ENCODE measurements at regions not wholly inside any gene's neighbourhood (a gene's known extent, or its start where the extent isn't known, plus 50 kb on each side); places are given as distances from the start of the nearest gene placed in this dataset.

DNA sequence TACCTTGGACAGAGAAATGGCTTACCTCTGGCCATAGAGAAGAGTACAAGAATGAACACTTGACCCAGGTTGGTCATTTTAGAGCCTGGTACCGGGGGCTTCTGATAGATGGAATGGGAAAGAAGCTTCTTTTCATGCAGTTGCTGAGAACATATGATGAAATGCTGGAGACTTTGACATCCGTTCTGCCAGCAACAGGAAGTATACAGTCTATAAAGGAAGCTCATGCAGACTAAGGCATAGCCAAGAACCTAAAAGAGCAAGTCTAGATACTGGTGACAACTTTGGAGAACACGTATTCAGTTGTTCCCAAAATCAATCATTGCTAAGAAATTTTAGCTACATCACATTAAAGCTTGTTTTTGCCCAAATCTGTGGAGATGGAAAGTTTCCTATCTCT lies 894.6 kb downstream of the METTL15 start:
- H3K9ac ChIP-seq (replicated peaks; ENCODE audit: extremely low read depth, insufficient read depth, low read length), result peak overlapping the region; percentile 31
- H3K27ac ChIP-seq (ENCODE audit: insufficient read depth, low read depth, low read length), result peak overlapping the region; percentile 73
- H3K27me3 ChIP-seq (ENCODE audit: control insufficient read depth in 2 of 2, insufficient read depth in 2 of 2, low read length in 2 of 2), result no peaks in the 10 kb centered on the region
- peak; percentile 78 for DNase-seq (ENCODE audit: low read depth, low spot score)
- CTCF ChIA-PET, result interaction anchor here (0.9 to 1.9 kb wide), 6 partner anchors 16 to 1304 kb away, joined by 3 to 7 read pairs (median 4); no protein-coding TSS in a partner anchor
- dilution Hi-C loops (cut with MboI; ENCODE audit: extremely low pct_ligation_motif_present, low sequenced_read_pairs) (no loop called here), intact Hi-C loops (cut with micrococcal nuclease) (loop anchor here (5.0 kb wide), 2 partner anchors 114 to 246 kb away; no protein-coding TSS in a partner anchor)
- peaks cover 32% of the 10 kb centered on the region for H3K4me1 ChIP-seq (ENCODE audit: control insufficient read depth, extremely low read depth, insufficient read depth, low read length)
- TF ChIP-seq EZH2 (IDR thresholded peaks at IDR 0.05; ENCODE audit: borderline replicate concordance, low read depth, low read length, severe bottlenecking), result no peak
- peak; percentile 56 for TF ChIP-seq POLR2A (IDR thresholded peaks at IDR 0.05; ENCODE audit: low read depth, low read length)
- POLR2A ChIA-PET, result interaction anchor here (0.7 kb wide), 1 partner anchor 204 kb away, joined by 3 read pairs; no protein-coding TSS in a partner anchor
- H3K4me2 ChIP-seq (ENCODE audit: insufficient read depth, low read length), result peak overlapping the region; percentile 72
- H2AFZ ChIP-seq (ENCODE audit: low read depth, low read length), result peak overlapping the region; percentile 81
- BruUV-seq (replicated peaks), result no TSS peak
- H3K9me1 ChIP-seq (replicated peaks; ENCODE audit: control insufficient read depth, extremely low read depth, insufficient read depth, low read length), result no peaks in the 10 kb centered on the region
- H3K9me3 ChIP-seq (replicated peaks; ENCODE audit: control insufficient read depth, insufficient read depth, low read length), result no peaks in the 10 kb centered on the region
- no peaks in the 10 kb centered on the region for H3K79me2 ChIP-seq (ENCODE audit: control insufficient read depth, insufficient read depth, low read length)
- no peaks in the 10 kb centered on the region for H3K36me3 ChIP-seq (ENCODE audit: control insufficient read depth in 2 of 2, extremely low read depth in 1 of 2, insufficient read depth in 2 of 2, low read length in 2 of 2)
- no peaks in the 10 kb centered on the region for H4K20me1 ChIP-seq (replicated peaks; ENCODE audit: control insufficient read depth, extremely low read depth, insufficient read depth, low read length)
- peak; percentile 8 for FAIRE-seq
- H3K4me3 ChIP-seq (replicated peaks in 1 of 3; ENCODE audit: insufficient read depth in 1 of 3, low read depth in 1 of 3, low read length in 3 of 3), result peak overlapping the region in 1 of 3 experiments; percentile 36

DNA sequence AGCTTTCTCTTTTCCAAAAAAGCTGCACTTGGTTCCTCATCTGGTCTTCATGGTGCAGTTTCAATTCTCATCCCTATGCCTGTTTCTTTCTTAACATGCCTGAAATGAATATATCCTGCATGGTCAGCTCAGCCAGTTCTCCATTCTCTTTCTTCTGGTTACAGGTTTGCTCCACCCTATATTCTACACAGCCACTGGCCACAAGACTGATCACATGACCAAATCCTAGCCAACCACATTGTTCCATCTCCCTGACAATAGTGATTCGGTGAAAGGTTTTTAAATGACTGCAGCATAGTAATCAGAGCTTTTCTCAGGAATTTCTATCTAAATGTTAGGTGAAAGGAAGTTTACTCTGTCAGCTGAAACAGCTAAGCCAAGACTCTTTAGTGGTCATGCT lies 891.4 kb downstream of the METTL15 start:
- no peak overlapping the region for H3K4me3 ChIP-seq (replicated peaks in 1 of 3; ENCODE audit: insufficient read depth in 1 of 3, low read depth in 1 of 3, low read length in 3 of 3)
- dilution Hi-C loops (cut with MboI; ENCODE audit: extremely low pct_ligation_motif_present, low sequenced_read_pairs), result no loop called here
- no peaks in the 10 kb centered on the region for H3K9me1 ChIP-seq (replicated peaks; ENCODE audit: control insufficient read depth, extremely low read depth, insufficient read depth, low read length)
- no peaks in the 10 kb centered on the region for H3K9me3 ChIP-seq (replicated peaks; ENCODE audit: control insufficient read depth, insufficient read depth, low read length)
- H2AFZ ChIP-seq (ENCODE audit: low read depth, low read length), result no peak overlapping the region
- no TSS peak for BruUV-seq (replicated peaks)
- no peaks in the 10 kb centered on the region for H3K79me2 ChIP-seq (ENCODE audit: control insufficient read depth, insufficient read depth, low read length)
- peaks cover 18% of the 10 kb centered on the region for H3K4me1 ChIP-seq (ENCODE audit: control insufficient read depth, extremely low read depth, insufficient read depth, low read length)
- H3K9ac ChIP-seq (replicated peaks; ENCODE audit: extremely low read depth, insufficient read depth, low read length), result no peak overlapping the region
- CTCF ChIA-PET, result interaction anchor here (1.0 to 1.8 kb wide), 3 partner anchors 12 to 329 kb away, joined by 4 to 6 read pairs (median 6); no protein-coding TSS in a partner anchor
- POLR2A ChIA-PET, result no interaction called here
- FAIRE-seq (no peak), DNase-seq (ENCODE audit: low read depth, low spot score) (no peak)
- H4K20me1 ChIP-seq (replicated peaks; ENCODE audit: control insufficient read depth, extremely low read depth, insufficient read depth, low read length), result no peaks in the 10 kb centered on the region
- H3K4me2 ChIP-seq (ENCODE audit: insufficient read depth, low read length), result no peak overlapping the region
- intact Hi-C loops (cut with micrococcal nuclease), result loop anchor here (5.0 kb wide), 2 partner anchors 118 to 242 kb away; no protein-coding TSS in a partner anchor
- TF ChIP-seq, protein P1, sequence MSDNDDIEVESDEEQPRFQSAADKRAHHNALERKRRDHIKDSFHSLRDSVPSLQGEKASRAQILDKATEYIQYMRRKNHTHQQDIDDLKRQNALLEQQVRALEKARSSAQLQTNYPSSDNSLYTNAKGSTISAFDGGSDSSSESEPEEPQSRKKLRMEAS (IDR thresholded peaks at IDR 0.05; ENCODE audit: insufficient read depth, insufficient read length), result no peak
- TF ChIP-seq POLR2AphosphoS5 (IDR thresholded peaks at IDR 0.05; ENCODE audit: insufficient read depth, low read depth, low read length), result no peak
- no peak for TF ChIP-seq EZH2 (IDR thresholded peaks at IDR 0.05; ENCODE audit: borderline replicate concordance, low read depth, low read length, severe bottlenecking)
- no peaks in the 10 kb centered on the region for H3K36me3 ChIP-seq (ENCODE audit: control insufficient read depth in 2 of 2, extremely low read depth in 1 of 2, insufficient read depth in 2 of 2, low read length in 2 of 2)
- no peak overlapping the region for H3K27ac ChIP-seq (ENCODE audit: insufficient read depth, low read depth, low read length)
- H3K27me3 ChIP-seq (ENCODE audit: control insufficient read depth in 2 of 2, insufficient read depth in 2 of 2, low read length in 2 of 2), result no peaks in the 10 kb centered on the region
